ENCODE measurements at regions not wholly inside any gene's neighbourhood (a gene's known extent, or its start where the extent isn't known, plus 50 kb on each side); places are given as distances from the start of the nearest gene placed in this dataset.

DNA sequence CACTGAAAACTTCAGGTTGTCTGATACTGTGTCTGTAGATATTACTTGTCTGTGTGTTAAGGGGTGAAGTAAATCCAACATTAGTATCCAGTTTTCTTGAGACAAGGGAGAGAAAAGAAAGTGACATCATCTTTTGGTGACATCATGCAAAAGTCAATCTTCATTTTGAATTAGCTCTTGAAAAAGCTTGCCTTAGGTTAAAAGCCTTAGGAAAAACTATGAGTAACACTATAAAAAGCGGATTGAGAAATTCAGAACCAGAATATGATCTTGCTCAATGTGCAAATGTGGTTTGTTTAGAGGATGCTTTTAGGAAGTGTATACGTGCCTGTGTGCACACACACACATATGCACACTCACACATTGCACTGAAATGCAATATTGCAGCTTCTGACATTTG is 345.8 kb upstream of the CASK start:
- no peaks in the 10 kb centered on the region for H4K20me1 ChIP-seq (ENCODE audit: insufficient read depth, low read length)
- peaks cover 4% of the 10 kb centered on the region for H3K4me1 ChIP-seq (ENCODE audit: insufficient read depth, low read length, severe bottlenecking)
- H3K79me2 ChIP-seq (ENCODE audit: insufficient read depth, low read length) = no peaks in the 10 kb centered on the region
- H3K9me2 ChIP-seq (ENCODE audit: low read depth, low read length) = no peaks in the 10 kb centered on the region
- no peak overlapping the region for H3K4me2 ChIP-seq (ENCODE audit: low read length)
- H3K36me3 ChIP-seq (ENCODE audit: insufficient read depth, low read length) = no peaks in the 10 kb centered on the region
- no peaks in the 10 kb centered on the region for H3F3A ChIP-seq (ENCODE audit: insufficient read depth, low read length)
- H3K27ac ChIP-seq (ENCODE audit: low read depth, low read length, poor library complexity, severe bottlenecking) = no peak overlapping the region
- no peak overlapping the region for H3K4me3 ChIP-seq (ENCODE audit: low read depth, low read length, poor library complexity, severe bottlenecking)
- H2AFZ ChIP-seq (ENCODE audit: low read length) = no peak overlapping the region
- no peaks in the 10 kb centered on the region for H3K27me3 ChIP-seq (ENCODE audit: insufficient read depth, low read length)
- no peak overlapping the region for H3K9ac ChIP-seq (ENCODE audit: low read length)
- H3K9me3 ChIP-seq (ENCODE audit: low read length) = no peaks in the 10 kb centered on the region
- TF ChIP-seq EZH2 (IDR thresholded peaks at IDR 0.05; ENCODE audit: borderline replicate concordance, low read length) = no peak
- TF ChIP-seq, protein P1, sequence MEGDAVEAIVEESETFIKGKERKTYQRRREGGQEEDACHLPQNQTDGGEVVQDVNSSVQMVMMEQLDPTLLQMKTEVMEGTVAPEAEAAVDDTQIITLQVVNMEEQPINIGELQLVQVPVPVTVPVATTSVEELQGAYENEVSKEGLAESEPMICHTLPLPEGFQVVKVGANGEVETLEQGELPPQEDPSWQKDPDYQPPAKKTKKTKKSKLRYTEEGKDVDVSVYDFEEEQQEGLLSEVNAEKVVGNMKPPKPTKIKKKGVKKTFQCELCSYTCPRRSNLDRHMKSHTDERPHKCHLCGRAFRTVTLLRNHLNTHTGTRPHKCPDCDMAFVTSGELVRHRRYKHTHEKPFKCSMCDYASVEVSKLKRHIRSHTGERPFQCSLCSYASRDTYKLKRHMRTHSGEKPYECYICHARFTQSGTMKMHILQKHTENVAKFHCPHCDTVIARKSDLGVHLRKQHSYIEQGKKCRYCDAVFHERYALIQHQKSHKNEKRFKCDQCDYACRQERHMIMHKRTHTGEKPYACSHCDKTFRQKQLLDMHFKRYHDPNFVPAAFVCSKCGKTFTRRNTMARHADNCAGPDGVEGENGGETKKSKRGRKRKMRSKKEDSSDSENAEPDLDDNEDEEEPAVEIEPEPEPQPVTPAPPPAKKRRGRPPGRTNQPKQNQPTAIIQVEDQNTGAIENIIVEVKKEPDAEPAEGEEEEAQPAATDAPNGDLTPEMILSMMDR (IDR thresholded peaks at IDR 0.05; ENCODE audit: low read length) = no peak

DNA sequence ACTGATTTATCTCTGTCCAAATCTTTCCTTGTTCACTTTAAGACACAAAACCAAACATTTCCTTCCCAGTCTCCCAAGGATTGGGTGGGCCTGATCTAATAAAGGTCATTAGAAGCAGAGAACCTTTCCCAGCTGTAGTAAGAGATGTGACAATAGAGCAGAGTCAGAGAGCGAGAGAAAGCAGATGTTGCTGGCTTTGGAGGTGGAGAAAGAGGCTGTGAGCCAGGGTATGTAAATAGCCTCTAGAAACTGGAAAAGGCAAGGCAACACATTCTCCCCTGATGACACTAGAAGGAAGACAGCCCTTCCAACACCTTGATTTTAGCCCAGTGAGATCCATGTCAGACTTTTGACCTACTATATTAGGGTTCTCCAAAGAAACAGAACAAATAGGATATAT is 337.5 kb upstream of the CASK start:
- no peaks in the 10 kb centered on the region for H3K9me2 ChIP-seq (ENCODE audit: low read depth, low read length)
- H4K20me1 ChIP-seq (ENCODE audit: insufficient read depth, low read length) = no peaks in the 10 kb centered on the region
- no peaks in the 10 kb centered on the region for H3K79me2 ChIP-seq (ENCODE audit: insufficient read depth, low read length)
- H3K4me3 ChIP-seq (ENCODE audit: low read depth, low read length, poor library complexity, severe bottlenecking) = no peak overlapping the region
- H3K9ac ChIP-seq (ENCODE audit: low read length) = no peak overlapping the region
- no peaks in the 10 kb centered on the region for H3K36me3 ChIP-seq (ENCODE audit: insufficient read depth, low read length)
- no peak for TF ChIP-seq EZH2 (IDR thresholded peaks at IDR 0.05; ENCODE audit: borderline replicate concordance, low read length)
- TF ChIP-seq, protein P1 (IDR thresholded peaks at IDR 0.05; ENCODE audit: low read length) = no peak
- H3K9me3 ChIP-seq (ENCODE audit: low read length) = no peaks in the 10 kb centered on the region
- no peaks in the 10 kb centered on the region for H3F3A ChIP-seq (ENCODE audit: insufficient read depth, low read length)
- no peak overlapping the region for H2AFZ ChIP-seq (ENCODE audit: low read length)
- H3K4me1 ChIP-seq (ENCODE audit: insufficient read depth, low read length, severe bottlenecking) = no peaks in the 10 kb centered on the region
- H3K27me3 ChIP-seq (ENCODE audit: insufficient read depth, low read length) = no peaks in the 10 kb centered on the region
- no peak overlapping the region for H3K27ac ChIP-seq (ENCODE audit: low read depth, low read length, poor library complexity, severe bottlenecking)
- no peak overlapping the region for H3K4me2 ChIP-seq (ENCODE audit: low read length)

DNA sequence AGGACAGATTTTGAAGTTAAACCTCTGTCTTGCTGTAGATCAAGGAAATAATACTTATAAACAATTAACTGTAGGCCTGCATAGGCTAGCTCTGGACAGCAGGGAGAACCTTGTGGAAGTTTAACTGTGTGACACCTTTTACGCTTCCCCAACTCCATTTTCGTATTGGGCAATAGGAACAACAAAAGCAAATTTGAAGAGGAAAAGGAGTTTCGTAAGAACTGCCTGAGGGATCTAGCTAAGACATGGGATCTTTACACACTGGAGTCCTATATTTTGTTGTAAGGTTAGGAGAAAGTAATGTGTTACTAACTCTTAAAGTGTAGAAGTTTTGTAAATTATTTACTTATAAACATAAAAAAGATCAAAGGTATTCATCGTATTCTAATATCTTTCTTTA is 324.9 kb upstream of the CASK start:
- Histone ChIP-seq H3K9ac (ENCODE audit: low read length) (no peak overlapping the region), H3K4me2 (ENCODE audit: low read length) (no peak overlapping the region), H3K27ac (ENCODE audit: low read depth, low read length, poor library complexity, severe bottlenecking) (no peak overlapping the region), H4K20me1 (ENCODE audit: insufficient read depth, low read length) (no peaks in the 10 kb centered on the region), H2AFZ (ENCODE audit: low read length) (no peak overlapping the region), H3K4me1 (ENCODE audit: insufficient read depth, low read length, severe bottlenecking) (peaks cover 18% of the 10 kb centered on the region), H3K36me3 (ENCODE audit: insufficient read depth, low read length) (no peaks in the 10 kb centered on the region), H3F3A (ENCODE audit: insufficient read depth, low read length) (no peaks in the 10 kb centered on the region), H3K4me3 (ENCODE audit: low read depth, low read length, poor library complexity, severe bottlenecking) (no peak overlapping the region), H3K9me3 (ENCODE audit: low read length) (no peaks in the 10 kb centered on the region), H3K79me2 (ENCODE audit: insufficient read depth, low read length) (no peaks in the 10 kb centered on the region), H3K9me2 (ENCODE audit: low read depth, low read length) (no peaks in the 10 kb centered on the region), H3K27me3 (ENCODE audit: insufficient read depth, low read length) (no peaks in the 10 kb centered on the region)
- TF ChIP-seq EZH2 (IDR thresholded peaks at IDR 0.05; ENCODE audit: borderline replicate concordance, low read length) = no peak
- TF ChIP-seq, protein P1 (IDR thresholded peaks at IDR 0.05; ENCODE audit: low read length) = no peak

Measured in OCI-LY1 (cell line).